Gastrocnemius medialis (tissue), 4 donors: ENCODE measurements at regions not wholly inside any gene's neighbourhood (a gene's known extent, or its start where the extent isn't known, plus 50 kb on each side); places are given as distances from the start of the nearest gene placed in this dataset.
"Not testable (repeated sequence)": the region's sequence is repeated elsewhere in the genome, so short reads cannot be mapped to it uniquely, and the experiment has no call there.

Source experiments
- ATAC-seq, 2 donors: fragments of 150-250 bp; one replicate each; pipeline ENCODE4 v1.9.1; 2016
- DNase-seq, 2 donors: peaks; one replicate each; pipeline ENCODE4 v3.0.0-alpha.2; 2019
- H3K27ac ChIP-seq, 4 donors: fragments of 200-600 bp; sonication (generic); 1 replicate in 1 of 4; 2 replicates in 3 of 4; pipeline ENCODE4 v1.5.1; 2016 to 2018; ENCODE audit warnings: mild to moderate bottlenecking in 2 of 4, moderate library complexity in 1 of 4
- H3K27me3 ChIP-seq, 3 donors: fragments of 200-600 bp; sonication (generic) in 2 of 3; 1 replicate in 1 of 3; 2 replicates in 2 of 3; pipeline versions ENCODE4 v1.5.1 to v1.6.0; 2016 to 2019; ENCODE audit warnings: mild to moderate bottlenecking in 1 of 3, moderate library complexity in 1 of 3
- H3K36me3 ChIP-seq, 2 donors: fragments of 200-600 bp; sonication (generic) in 1 of 2; one replicate each; pipeline ENCODE4 v1.5.1; 2017 to 2018
- H3K4me1 ChIP-seq, 2 donors: fragments of 200-600 bp; sonication (generic) in 1 of 2; one replicate each; pipeline ENCODE4 v1.5.1; 2016 to 2017; ENCODE audit warnings: mild to moderate bottlenecking in 2 of 2
- H3K4me3 ChIP-seq, 4 donors: fragments of 200-600 bp; sonication (generic) in 3 of 4; 1 replicate in 1 of 4; 2 replicates in 3 of 4; pipeline ENCODE4 v1.5.1; 2016 to 2019; ENCODE audit warnings: mild to moderate bottlenecking in 2 of 4
- H3K9me3 ChIP-seq, 3 donors: fragments of 200-600 bp; sonication (generic) in 2 of 3; 1 replicate in 1 of 3; 2 replicates in 2 of 3; pipeline ENCODE4 v1.5.1; 2016 to 2019
- CTCF ChIP-seq, 5 experiments: fragments of 450-650 bp in 3 of 5; fragments of 200-600 bp in 2 of 5; sonication (generic) in 2 of 5; IDR thresholded peaks in 4 of 5; conservative IDR thresholded peaks in 1 of 5; 1 replicate in 4 of 5; 2 replicates in 1 of 5; pipeline ENCODE4 v1.5.1; 2016 to 2019; ENCODE audit warnings: antibody characterized with exemption in 5 of 5, mild to moderate bottlenecking in 3 of 5, moderate library complexity in 3 of 5
- POLR2A ChIP-seq, 2 donors: fragments of 450-650 bp; IDR thresholded peaks; one replicate each; pipeline ENCODE4 v1.6.1; 2017; ENCODE audit warnings: antibody characterized with exemption in 2 of 2, mild to moderate bottlenecking in 2 of 2, moderate library complexity in 2 of 2
- in situ Hi-C, 4 donors: fragments of 200-750 bp; cut with MboI; loops; one replicate each; pipeline versions ENCODE4 v1.15.0 to v1.8.0; 2017; ENCODE audit warnings: low sequenced_read_pairs in 4 of 4
- intact Hi-C: fragments of 100-400 bp; cut with DNase I; formaldehyde crosslinking; loops from one replicate; pipeline ENCODE4 v1.15.1; 2023; ENCODE audit warnings: low total_unique reads

- intact Hi-C loops: no loop called here
- H3K36me3 ChIP-seq: no peaks in the 10 kb centered on the region
- H3K4me1 ChIP-seq: no peaks in the 10 kb centered on the region
- H3K27me3 ChIP-seq: peaks cover 0 to 7% (median 4%) of the 10 kb centered on the region in 3 donors
- H3K4me3 ChIP-seq: no peak overlapping the region
- ATAC-seq: no peak
- TF ChIP-seq POLR2A (IDR thresholded peaks at IDR 0.05): no peak
- no peak for TF ChIP-seq CTCF (IDR thresholded peaks at IDR 0.05 in 4 of 5, conservative IDR thresholded peaks at IDR 0.05 in 1 of 5)
- no peak for DNase-seq
- in situ Hi-C loops: no loop called here
- no peak overlapping the region for H3K27ac ChIP-seq
- no peaks in the 10 kb centered on the region for H3K9me3 ChIP-seq
Observed at GRCh38 chrX:42384956-42385355, 393.0 kb downstream of the PPP1R2C start.

- intact Hi-C loops (no loop called here), in situ Hi-C loops (no loop called here)
- no peak overlapping the region for H3K27ac ChIP-seq
- peaks cover 0 to 2% (median 0%) of the 10 kb centered on the region in 3 donors for H3K27me3 ChIP-seq
- H3K4me1 ChIP-seq: no peaks in the 10 kb centered on the region
- no peaks in the 10 kb centered on the region for H3K9me3 ChIP-seq
- no peak overlapping the region for H3K4me3 ChIP-seq
- H3K36me3 ChIP-seq: no peaks in the 10 kb centered on the region
- no peak for DNase-seq
- TF ChIP-seq CTCF (IDR thresholded peaks at IDR 0.05 in 4 of 5, conservative IDR thresholded peaks at IDR 0.05 in 1 of 5) (no peak), POLR2A (IDR thresholded peaks at IDR 0.05) (no peak)
- ATAC-seq: no peak
Observed at GRCh38 chrX:42378857-42379256, 399.1 kb downstream of the PPP1R2C start.

GRCh38 chrX:42375086-42375485 is 402.9 kb downstream of the PPP1R2C start:
- DNase-seq (no peak), ATAC-seq (no peak)
- no peaks in the 10 kb centered on the region for H3K36me3 ChIP-seq
- no peak overlapping the region for H3K4me3 ChIP-seq
- H3K27me3 ChIP-seq: peaks cover 0 to 2% (median 0%) of the 10 kb centered on the region in 3 donors
- no peaks in the 10 kb centered on the region for H3K9me3 ChIP-seq
- no peaks in the 10 kb centered on the region for H3K4me1 ChIP-seq
- H3K27ac ChIP-seq: no peak overlapping the region
- intact Hi-C loops (no loop called here), in situ Hi-C loops (no loop called here)
- no peak for TF ChIP-seq POLR2A (IDR thresholded peaks at IDR 0.05)
- no peak for TF ChIP-seq CTCF (IDR thresholded peaks at IDR 0.05 in 4 of 5, conservative IDR thresholded peaks at IDR 0.05 in 1 of 5)

- TF ChIP-seq CTCF (IDR thresholded peaks at IDR 0.05 in 4 of 5, conservative IDR thresholded peaks at IDR 0.05 in 1 of 5) (no peak), POLR2A (IDR thresholded peaks at IDR 0.05) (no peak)
- Histone ChIP-seq H3K4me3 (no peak overlapping the region), H3K27ac (no peak overlapping the region), H3K9me3 (no peaks in the 10 kb centered on the region), H3K27me3 (no peaks in the 10 kb centered on the region), H3K4me1 (no peaks in the 10 kb centered on the region), H3K36me3 (no peaks in the 10 kb centered on the region)
- no peak for ATAC-seq
- intact Hi-C loops (no loop called here), in situ Hi-C loops (loop anchor here in 1 of 4 donors (25.0 kb wide), 1 partner anchor 104 kb away; no protein-coding TSS in a partner anchor)
- DNase-seq: no peak
Observed at GRCh38 chrX:42366181-42366580, 411.8 kb downstream of the PPP1R2C start.

GRCh38 chrX:42362219-42362618 is 415.7 kb downstream of the PPP1R2C start:
- ATAC-seq (no peak), DNase-seq (no peak)
- no peak overlapping the region for H3K4me3 ChIP-seq
- H3K27ac ChIP-seq: no peak overlapping the region
- in situ Hi-C loops: loop anchor here in 1 of 4 donors (25.0 kb wide), 1 partner anchor 100 kb away; no protein-coding TSS in a partner anchor
- H3K27me3 ChIP-seq: no peaks in the 10 kb centered on the region
- intact Hi-C loops: no loop called here
- H3K9me3 ChIP-seq: no peaks in the 10 kb centered on the region
- no peaks in the 10 kb centered on the region for H3K4me1 ChIP-seq
- no peak for TF ChIP-seq POLR2A (IDR thresholded peaks at IDR 0.05)
- no peaks in the 10 kb centered on the region for H3K36me3 ChIP-seq

- H3K9me3 ChIP-seq, H3K27me3 ChIP-seq, in situ Hi-C loops, DNase-seq, ATAC-seq, H3K27ac ChIP-seq, H3K4me3 ChIP-seq, H3K4me1 ChIP-seq, H3K36me3 ChIP-seq, intact Hi-C loops: not testable (repeated sequence)
Observed at GRCh38 chrX:42342981-42343380, 419.6 kb upstream of the CASK start.
